ENCODE measurements at regions not wholly inside any gene's neighbourhood (a gene's known extent, or its start where the extent isn't known, plus 50 kb on each side); places are given as distances from the start of the nearest gene placed in this dataset.

- DNase-seq: no peak
Measured at GRCh38 chr2:122935506-122935905, 1089.6 kb upstream of the CNTNAP5 start.

GRCh38 chr2:122939796-122940195 is 1085.3 kb upstream of the CNTNAP5 start:
- no peak for DNase-seq

GRCh38 chr2:122949523-122949922 is 1075.6 kb upstream of the CNTNAP5 start:
- DNase-seq: no peak

GRCh38 chr2:122955776-122956175 is 1069.3 kb upstream of the CNTNAP5 start:
- no peak for DNase-seq

- no peak for DNase-seq
Measured at GRCh38 chr2:122960759-122961641, 1064.1 kb upstream of the CNTNAP5 start.

- DNase-seq: no peak
Measured at GRCh38 chr2:122966461-122966860, 1058.6 kb upstream of the CNTNAP5 start.

- DNase-seq: no peak
Measured at GRCh38 chr2:122977580-122977979, 1047.5 kb upstream of the CNTNAP5 start.

- no peak for DNase-seq
Measured at GRCh38 chr2:122980671-122981070, 1044.4 kb upstream of the CNTNAP5 start.

- DNase-seq: no peak
Measured at GRCh38 chr2:122982936-122983335, 1042.2 kb upstream of the CNTNAP5 start.

- DNase-seq: no peak
Measured at GRCh38 chr2:122988395-122989221, 1036.5 kb upstream of the CNTNAP5 start.

GRCh38 chr2:122993592-122993991 is 1031.5 kb upstream of the CNTNAP5 start:
- no peak for DNase-seq

- DNase-seq: no peak
Measured at GRCh38 chr2:122999258-122999657, 1025.8 kb upstream of the CNTNAP5 start.

- DNase-seq: no peak
Measured at GRCh38 chr2:122999821-123000220, 1025.3 kb upstream of the CNTNAP5 start.

GRCh38 chr2:123002660-123003248 is 1022.3 kb upstream of the CNTNAP5 start:
- no peak for DNase-seq

GRCh38 chr2:123015186-123015585 is 1009.9 kb upstream of the CNTNAP5 start:
- DNase-seq: no peak

- DNase-seq: no peak
Measured at GRCh38 chr2:123035541-123035940, 989.5 kb upstream of the CNTNAP5 start.

GRCh38 chr2:123036300-123036699 is 988.8 kb upstream of the CNTNAP5 start:
- no peak for DNase-seq

- no peak for DNase-seq
Measured at GRCh38 chr2:123040506-123040905, 984.6 kb upstream of the CNTNAP5 start.

- no peak for DNase-seq
Measured at GRCh38 chr2:123043458-123043857, 981.6 kb upstream of the CNTNAP5 start.

- DNase-seq: no peak
Measured at GRCh38 chr2:123045713-123046112, 979.4 kb upstream of the CNTNAP5 start.

GRCh38 chr2:123047186-123047585 is 977.9 kb upstream of the CNTNAP5 start:
- no peak for DNase-seq

- DNase-seq: no peak
Measured at GRCh38 chr2:123051136-123051535, 974.0 kb upstream of the CNTNAP5 start.

- DNase-seq: no peak
Measured at GRCh38 chr2:123061534-123061933, 963.6 kb upstream of the CNTNAP5 start.

- DNase-seq: no peak
Measured at GRCh38 chr2:123073371-123073770, 951.7 kb upstream of the CNTNAP5 start.

Measured in SIG-M5 (cell line).